Kasumi-1 (cell line): ENCODE measurements at regions not wholly inside any gene's neighbourhood (a gene's known extent, or its start where the extent isn't known, plus 50 kb on each side); places are given as distances from the start of the nearest gene placed in this dataset.

ENCODE experiments used
- DNase-seq, 2 experiments: peaks; one replicate each; lab custom pipeline; 2025; lab: John Stamatoyannopoulos, UW

DNA sequence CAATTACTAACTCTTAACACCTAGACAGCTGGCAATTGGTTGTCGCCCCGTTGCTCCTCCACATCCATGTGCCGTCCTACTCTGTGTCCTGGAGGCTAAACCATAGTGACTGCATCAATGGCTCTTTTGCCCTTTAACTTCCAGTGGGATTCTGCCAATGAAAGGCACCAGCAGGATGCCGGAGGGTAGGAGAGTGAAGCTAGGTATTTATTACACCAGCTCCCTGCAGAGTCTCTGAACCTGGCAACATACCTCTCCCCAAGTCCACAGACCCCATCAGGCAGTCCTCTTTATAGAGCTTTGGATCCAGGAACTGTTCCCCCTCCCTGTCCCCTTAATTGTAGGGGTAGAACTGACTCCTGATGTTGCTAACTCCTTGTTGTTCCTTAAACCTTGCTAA is 426.8 kb downstream of the HNRNPD start:
- DNase-seq, result no peak

DNA sequence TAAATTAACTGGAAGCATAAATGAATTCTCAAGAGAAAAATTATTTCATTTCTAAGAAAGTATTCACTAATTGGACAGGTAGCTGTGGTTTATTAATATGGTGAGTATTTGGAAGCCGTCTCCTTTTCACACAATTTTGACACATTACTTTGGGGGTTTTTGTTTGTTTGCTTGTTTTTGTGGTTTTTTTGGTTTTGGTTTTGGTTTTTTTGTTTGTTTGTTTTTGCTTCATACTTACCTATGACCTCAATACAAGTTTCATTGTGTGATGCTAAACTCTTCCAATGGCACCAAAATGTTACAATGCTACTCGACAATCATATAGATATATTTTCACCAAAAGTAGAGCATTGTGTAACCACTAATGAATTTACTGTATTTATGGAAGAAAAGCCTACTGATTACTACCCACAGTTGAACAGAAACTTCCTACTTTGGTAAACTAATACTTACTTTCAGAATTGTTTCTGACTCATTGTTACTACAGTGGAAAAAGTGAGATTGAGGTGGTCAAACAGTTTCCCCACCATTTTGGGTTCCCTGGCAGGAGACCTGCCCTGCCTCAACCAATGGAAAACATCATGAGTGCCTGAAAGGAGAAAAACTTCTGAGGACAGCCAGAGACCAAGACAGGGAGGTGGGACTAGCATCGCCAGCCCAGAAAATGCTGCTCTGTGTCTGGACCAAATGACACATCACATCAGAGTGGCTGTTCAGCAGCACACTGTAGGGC is 443.1 kb downstream of the HNRNPD start:
- DNase-seq, result no peak

- DNase-seq, result no peak
Measured at GRCh38 chr4:81923140-81923539, 450.7 kb downstream of the HNRNPD start.

GRCh38 chr4:81922313-81922712 is 450.6 kb upstream of the RASGEF1B start:
- DNase-seq, result no peak

DNA sequence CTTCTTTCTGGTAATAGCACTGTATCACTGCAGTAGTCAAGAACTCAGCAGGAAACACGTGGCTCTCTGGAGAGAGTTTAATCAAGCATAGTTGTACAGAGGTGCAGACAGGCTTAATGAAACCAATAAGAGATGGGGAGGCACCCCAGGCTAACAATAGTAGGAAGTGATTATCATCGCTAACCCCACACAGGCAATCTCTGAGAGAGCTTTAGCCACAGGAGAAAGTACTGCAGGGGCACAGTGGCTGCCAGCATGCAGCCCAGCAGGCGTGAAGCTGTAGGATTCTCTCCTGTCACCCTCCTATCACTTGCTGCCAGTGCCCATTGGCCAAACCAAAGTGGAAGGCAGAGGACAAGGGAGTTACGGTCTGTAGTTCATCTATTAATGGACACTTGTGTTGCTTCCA is 450.0 kb upstream of the RASGEF1B start:
- no peak for DNase-seq

GRCh38 chr4:81919810-81920209 is 448.1 kb upstream of the RASGEF1B start:
- peak in 1 of 2 experiments; percentile 16 for DNase-seq

GRCh38 chr4:81919223-81919622 is 447.5 kb upstream of the RASGEF1B start:
- peak; percentile 43 to 65 for DNase-seq

GRCh38 chr4:81915430-81915829 is 443.7 kb upstream of the RASGEF1B start:
- no peak for DNase-seq

- DNase-seq, result no peak
Measured at GRCh38 chr4:81914623-81915022, 442.9 kb upstream of the RASGEF1B start.

- peak; percentile 79 to 95 for DNase-seq
Measured at GRCh38 chr4:81913427-81913879, 441.7 kb upstream of the RASGEF1B start.

GRCh38 chr4:81912376-81913030 is 440.8 kb upstream of the RASGEF1B start:
- DNase-seq, result no peak

GRCh38 chr4:81906905-81907304 is 435.2 kb upstream of the RASGEF1B start:
- no peak for DNase-seq

GRCh38 chr4:81905971-81906370 is 434.3 kb upstream of the RASGEF1B start:
- peak in 1 of 2 experiments; percentile 33 for DNase-seq

DNA sequence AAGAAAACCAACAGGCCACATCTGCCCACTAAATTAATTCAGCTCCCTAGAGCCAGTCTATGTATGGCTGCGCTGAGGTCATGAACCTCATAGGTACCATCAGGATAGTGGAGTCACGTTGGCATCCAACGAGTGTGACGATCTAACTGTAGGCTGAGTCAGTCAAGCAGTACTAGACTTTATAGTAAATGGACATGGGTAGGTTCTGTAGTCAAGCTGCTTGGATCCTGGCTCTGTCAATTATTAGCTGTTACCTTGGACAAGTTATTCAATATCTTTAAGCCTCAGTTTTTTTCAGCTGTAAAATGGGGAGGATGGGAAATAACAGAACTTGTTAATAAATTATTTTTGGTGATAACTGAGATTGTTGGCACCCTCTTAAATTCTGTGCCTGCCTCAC is 432.4 kb upstream of the RASGEF1B start:
- no peak for DNase-seq

DNA sequence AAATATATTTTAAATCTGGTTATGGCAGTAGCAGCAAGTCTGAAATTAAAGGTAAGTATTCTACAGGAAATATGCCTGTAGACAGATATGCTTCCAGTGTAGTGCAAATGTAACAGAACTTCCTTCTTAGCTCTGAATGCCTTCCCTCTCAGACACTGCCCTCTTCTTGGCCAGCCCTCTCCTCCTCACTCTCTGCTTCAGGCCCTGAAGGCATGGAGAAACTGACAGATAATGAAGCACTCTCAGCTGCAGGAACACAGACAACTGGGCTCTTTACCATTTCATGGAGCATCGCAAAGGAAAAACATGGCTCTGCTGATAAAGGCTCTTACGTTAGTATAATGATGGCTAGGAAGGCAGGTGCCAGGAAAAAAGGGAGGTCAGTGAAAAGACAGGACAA is 431.5 kb upstream of the RASGEF1B start:
- DNase-seq, result no peak

DNA sequence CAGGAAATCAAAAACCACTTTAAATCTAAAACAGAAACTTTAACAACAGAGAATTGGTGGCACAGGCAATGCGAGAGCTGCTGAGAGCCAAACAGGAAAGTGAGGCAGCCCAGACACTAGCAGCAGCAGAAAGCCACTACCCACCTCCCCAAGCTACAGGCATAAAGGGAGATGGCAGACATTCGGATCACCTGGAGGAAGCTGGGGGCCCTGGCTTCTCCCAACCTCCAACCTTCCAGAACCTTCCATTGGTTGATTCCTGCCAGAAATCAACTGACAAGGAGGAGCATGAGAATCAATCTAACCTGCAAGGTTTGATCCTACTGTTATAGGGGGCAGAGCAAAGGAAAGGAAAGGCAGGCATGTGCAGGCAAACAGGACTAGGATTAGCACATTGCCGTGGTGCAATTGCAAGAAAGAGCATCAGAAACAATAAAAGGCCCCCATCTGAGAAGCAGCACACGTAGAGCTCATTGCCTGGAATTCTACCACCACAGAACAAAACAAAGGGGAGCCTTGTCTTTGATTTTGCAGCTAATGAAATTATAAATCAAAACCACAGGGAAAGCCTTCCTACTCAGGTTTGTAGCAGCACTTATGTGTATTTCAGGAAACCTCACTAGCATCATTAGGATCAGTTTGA is 427.3 kb upstream of the RASGEF1B start:
- no peak for DNase-seq

DNA sequence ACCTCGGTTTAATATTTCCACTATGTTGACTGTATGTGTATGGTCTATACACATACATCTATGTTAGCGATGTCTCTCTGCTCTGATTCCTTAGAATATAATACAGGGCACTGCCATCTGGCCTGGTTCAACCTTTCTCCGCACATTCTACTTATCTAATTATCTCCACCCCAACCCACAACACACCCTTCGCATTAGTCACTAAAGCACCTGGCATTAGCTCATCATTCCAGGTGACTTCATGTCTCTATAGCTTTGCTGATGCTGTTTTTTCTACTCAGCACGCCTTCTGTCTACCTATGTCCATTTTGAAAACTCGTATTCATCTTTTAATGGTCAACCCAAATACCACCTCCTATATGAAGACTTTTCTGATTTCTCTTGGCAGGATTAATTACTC is 425.2 kb upstream of the RASGEF1B start:
- no peak for DNase-seq

DNA sequence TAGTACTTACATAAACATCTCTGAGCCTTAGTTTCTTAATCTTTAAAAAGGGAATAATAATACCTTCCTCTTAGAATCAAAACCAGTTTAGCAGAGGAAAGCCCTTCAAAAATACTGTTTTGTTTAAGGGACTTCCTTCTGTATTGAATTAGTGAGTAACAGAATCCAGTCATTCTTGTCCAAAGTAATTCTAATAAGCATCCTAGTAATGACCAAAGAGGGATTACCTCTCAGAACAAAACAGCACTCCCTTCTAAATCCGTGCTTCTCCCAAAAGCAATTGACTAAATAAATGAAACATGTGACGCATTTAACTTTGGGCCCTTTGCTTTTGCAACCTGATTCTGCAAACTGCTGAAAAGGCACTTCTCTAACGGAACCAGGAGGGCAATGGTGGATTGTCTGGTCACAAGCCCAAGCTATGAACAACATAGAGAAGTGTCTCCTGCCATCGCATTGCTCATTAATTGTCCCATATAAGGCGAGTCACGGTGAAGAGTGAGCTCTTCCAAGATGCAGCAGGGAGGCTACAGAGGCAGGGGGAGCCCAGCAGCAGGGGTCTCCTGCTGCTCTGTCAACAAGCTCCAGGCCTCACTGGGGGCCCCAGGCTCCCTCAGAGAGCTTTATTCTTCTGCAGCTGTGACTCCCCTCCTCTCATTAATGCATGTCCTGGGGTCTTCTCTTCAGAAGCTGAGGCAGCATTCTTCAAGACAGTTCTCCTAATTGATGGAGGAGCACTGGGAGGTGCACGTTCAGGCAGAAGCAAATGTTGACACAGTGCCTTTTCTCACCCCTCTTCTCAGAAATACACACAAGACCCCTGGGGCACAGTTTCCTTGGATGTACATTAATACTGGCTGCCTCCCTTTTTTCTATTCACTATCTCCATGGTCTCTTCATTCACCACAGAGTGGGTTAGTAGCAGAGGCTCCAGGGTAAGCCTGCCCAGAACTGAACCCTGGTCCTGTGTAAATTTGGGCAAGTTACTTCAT is 419.6 kb upstream of the RASGEF1B start:
- no peak for DNase-seq

DNA sequence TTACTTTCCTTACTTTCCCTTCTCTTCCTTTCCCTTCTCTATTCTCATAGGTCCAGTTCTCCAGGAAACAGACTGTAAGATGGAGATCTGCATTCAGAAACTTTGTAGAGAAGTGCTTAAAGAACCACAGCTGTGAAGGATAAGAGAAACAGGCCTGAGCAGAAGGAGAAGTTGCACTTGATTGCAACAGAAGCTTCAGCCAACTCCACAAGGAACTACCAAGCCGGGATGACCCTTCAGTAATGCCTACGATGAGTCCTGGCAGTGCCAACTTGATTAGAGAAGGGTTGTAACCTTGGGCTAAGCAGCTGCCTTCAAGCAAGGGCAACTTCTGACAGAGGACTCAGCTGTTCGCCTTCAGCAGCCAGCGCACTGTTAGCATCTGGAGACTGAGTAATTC is 413.3 kb upstream of the RASGEF1B start:
- DNase-seq, result peak; percentile 2 to 5

GRCh38 chr4:81883530-81884450 is 412.1 kb upstream of the RASGEF1B start:
- DNase-seq, result no peak

- DNase-seq, result no peak
Measured at GRCh38 chr4:81883004-81883403, 411.3 kb upstream of the RASGEF1B start.
